ENCODE measurements at regions not wholly inside any gene's neighbourhood (a gene's known extent, or its start where the extent isn't known, plus 50 kb on each side); places are given as distances from the start of the nearest gene placed in this dataset.

GRCh38 chr1:112318698-112319370 is 77.2 kb upstream of the CTTNBP2NL start:
- no peak for DNase-seq

- no peak for DNase-seq
Observed at GRCh38 chr1:112319371-112320040, 76.5 kb upstream of the CTTNBP2NL start.

GRCh38 chr1:112320058-112320457 is 76.0 kb upstream of the CTTNBP2NL start:
- no peak for DNase-seq

GRCh38 chr1:112322018-112322417 is 74.0 kb upstream of the CTTNBP2NL start:
- no peak for DNase-seq

- DNase-seq: no peak
Observed at GRCh38 chr1:112322983-112323678, 72.9 kb upstream of the CTTNBP2NL start.

GRCh38 chr1:112325504-112325903 is 70.5 kb upstream of the CTTNBP2NL start:
- DNase-seq: peak; percentile 14

- no peak for DNase-seq
Observed at GRCh38 chr1:112328600-112328999, 67.4 kb upstream of the CTTNBP2NL start.

GRCh38 chr1:112332176-112333150 is 63.6 kb upstream of the CTTNBP2NL start:
- peak; percentile 8 for DNase-seq

- no peak for DNase-seq
Observed at GRCh38 chr1:112335351-112335750, 60.7 kb upstream of the CTTNBP2NL start.

GRCh38 chr1:112337028-112337531 is 58.9 kb upstream of the CTTNBP2NL start:
- DNase-seq: no peak

- no peak for DNase-seq
Observed at GRCh38 chr1:112341986-112342385, 54.0 kb upstream of the CTTNBP2NL start.

- no peak for DNase-seq
Observed at GRCh38 chr1:112342558-112342957, 53.5 kb upstream of the CTTNBP2NL start.

- no peak for DNase-seq
Observed at GRCh38 chr1:112344754-112345423, 51.1 kb upstream of the CTTNBP2NL start.

Data from skin of body (tissue), 1 donor.